GM12872 (cell line): ENCODE measurements at regions not wholly inside any gene's neighbourhood (a gene's known extent, or its start where the extent isn't known, plus 50 kb on each side); places are given as distances from the start of the nearest gene placed in this dataset.

ENCODE experiments used
- TF ChIP-seq, protein P1 (sequence below): IDR thresholded peaks from 3 replicates; pipeline ENCODE4 v1.5.1; 2011; ENCODE audit warnings: low read depth, mild to moderate bottlenecking, low read length, moderate library complexity; ENCODE audit not compliant: insufficient read depth

DNA sequence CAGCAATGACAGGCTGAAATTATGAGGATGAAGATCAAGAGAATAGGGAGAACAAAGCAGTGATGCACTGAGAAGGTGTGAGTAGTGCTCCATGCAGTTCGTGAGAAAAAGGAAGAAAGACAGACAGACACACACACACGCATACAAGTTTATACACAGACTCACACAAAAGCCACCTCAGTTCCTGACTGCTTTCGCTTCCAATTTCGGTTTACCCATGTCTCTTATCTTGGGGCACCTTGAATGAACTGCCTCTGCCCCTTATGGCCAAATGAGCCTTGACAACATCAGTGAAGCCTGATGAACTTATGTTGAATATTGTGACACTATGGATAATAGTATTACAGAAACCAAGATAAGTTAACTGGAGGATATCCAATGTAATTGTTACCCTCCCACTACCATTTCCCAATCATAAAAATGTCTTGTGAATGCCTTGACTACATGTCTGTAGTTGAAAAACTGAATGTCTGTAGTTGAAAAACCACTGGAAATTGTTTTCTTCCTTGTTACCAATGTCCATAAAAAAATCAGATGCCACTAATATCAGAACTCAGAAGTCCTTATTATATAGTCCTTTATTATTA, 380.4 kb upstream of the DDHD1 start:
- TF ChIP-seq, protein P1, sequence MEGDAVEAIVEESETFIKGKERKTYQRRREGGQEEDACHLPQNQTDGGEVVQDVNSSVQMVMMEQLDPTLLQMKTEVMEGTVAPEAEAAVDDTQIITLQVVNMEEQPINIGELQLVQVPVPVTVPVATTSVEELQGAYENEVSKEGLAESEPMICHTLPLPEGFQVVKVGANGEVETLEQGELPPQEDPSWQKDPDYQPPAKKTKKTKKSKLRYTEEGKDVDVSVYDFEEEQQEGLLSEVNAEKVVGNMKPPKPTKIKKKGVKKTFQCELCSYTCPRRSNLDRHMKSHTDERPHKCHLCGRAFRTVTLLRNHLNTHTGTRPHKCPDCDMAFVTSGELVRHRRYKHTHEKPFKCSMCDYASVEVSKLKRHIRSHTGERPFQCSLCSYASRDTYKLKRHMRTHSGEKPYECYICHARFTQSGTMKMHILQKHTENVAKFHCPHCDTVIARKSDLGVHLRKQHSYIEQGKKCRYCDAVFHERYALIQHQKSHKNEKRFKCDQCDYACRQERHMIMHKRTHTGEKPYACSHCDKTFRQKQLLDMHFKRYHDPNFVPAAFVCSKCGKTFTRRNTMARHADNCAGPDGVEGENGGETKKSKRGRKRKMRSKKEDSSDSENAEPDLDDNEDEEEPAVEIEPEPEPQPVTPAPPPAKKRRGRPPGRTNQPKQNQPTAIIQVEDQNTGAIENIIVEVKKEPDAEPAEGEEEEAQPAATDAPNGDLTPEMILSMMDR, result 0 out of 3 replicates have a peak, but pooled peaks have one; percentile 7

DNA sequence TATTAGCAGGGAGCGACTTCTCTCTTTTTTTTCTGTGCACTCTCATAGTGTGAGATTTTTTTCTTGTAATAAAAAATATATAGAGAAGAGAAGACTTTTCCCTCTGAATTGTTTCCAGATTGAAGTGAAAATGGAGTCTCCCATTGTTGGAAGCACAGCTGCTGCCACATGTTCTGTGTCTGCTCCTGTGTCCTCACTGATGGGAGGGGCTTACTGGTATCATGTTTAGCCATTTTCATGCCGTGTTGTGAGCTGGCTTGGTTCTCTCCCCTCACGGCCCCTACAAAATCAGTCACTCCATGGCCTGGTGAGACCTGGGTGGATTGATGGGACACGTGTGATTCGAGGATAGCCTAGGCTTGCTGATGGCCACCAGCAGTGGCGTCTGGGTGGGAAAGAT, 379.7 kb upstream of the DDHD1 start:
- TF ChIP-seq, protein P1, result no peak

GRCh38 chr14:53531730-53532129, 378.6 kb upstream of the DDHD1 start:
- TF ChIP-seq, protein P1, result no peak

GRCh38 chr14:53531156-53531555, 378.0 kb upstream of the DDHD1 start:
- TF ChIP-seq, protein P1, result no peak

GRCh38 chr14:53529519-53529918, 376.4 kb upstream of the DDHD1 start:
- TF ChIP-seq, protein P1, result no peak

DNA sequence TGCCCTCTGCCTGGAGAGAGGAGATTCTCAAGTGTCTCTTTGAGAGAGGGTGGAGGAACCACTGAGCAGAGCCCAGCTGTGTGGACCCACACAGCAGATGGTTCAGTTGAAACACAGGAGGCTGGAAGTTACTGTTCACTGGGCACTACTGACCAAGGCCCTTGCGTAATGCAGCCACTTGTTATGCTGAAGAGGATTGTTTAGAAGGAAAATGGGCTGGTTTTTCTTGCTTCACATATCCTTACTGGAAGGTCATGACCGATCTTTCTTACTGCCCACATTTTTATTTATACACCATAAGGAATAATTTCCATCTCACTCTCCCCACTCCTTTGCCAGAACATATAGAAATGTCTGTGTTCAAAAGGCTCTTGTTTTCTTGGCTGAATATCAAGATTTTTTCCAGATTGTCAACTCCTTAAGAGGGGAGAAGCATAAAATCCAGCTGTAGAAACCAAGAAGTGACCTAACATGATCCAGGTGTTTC, 375.1 kb upstream of the DDHD1 start:
- TF ChIP-seq, protein P1, result no peak

GRCh38 chr14:53526200-53526599, 373.1 kb upstream of the DDHD1 start:
- TF ChIP-seq, protein P1, result no peak

- TF ChIP-seq, protein P1, result no peak
These were observed 372.5 kb upstream of the DDHD1 start for GRCh38 chr14:53525608-53526007.
